Endothelial cell of umbilical vein (primary cell): ENCODE measurements at regions not wholly inside any gene's neighbourhood (a gene's known extent, or its start where the extent isn't known, plus 50 kb on each side); places are given as distances from the start of the nearest gene placed in this dataset.

Source experiments
- BruUV-seq: library from RNA; stranded (reverse); fragments of 400-500 nt; replicated peaks from 2 replicates; lab custom pipeline; 2021; lab: Mats Ljungman, UMichigan
- CTCF ChIA-PET: fragments of 300-600, 350-600 bp; sonication (Branson Sonifier 250); formaldehyde crosslinking; loops from one replicate; lab custom pipeline; 2021; ENCODE audit warnings: antibody characterized with exemption, inconsistent platforms; lab: Charles Lee
- POLR2A ChIA-PET: fragments of 300-600, 350-600 bp; sonication (Branson Sonifier 250); formaldehyde crosslinking; loops from one replicate; lab custom pipeline; 2021; ENCODE audit warnings: antibody characterized with exemption, inconsistent platforms; lab: Charles Lee
- DNase-seq: peaks from one replicate; pipeline ENCODE4 v3.0.0-alpha.2; 2011; ENCODE audit warnings: low read depth, low spot score
- FAIRE-seq: peaks from 2 replicates; lab custom pipeline; 2011; peaks lifted over from hg19 to GRCh38; lab: Jason Lieb, UNC
- H2AFZ ChIP-seq: 2 replicates; pipeline ENCODE4 v1.6.0; 2012; ENCODE audit warnings: low read depth, low read length, control low read depth, inconsistent platforms
- H3K27ac ChIP-seq: 2 replicates; pipeline ENCODE4 v1.5.1; 2011; ENCODE audit warnings: low read depth, mild to moderate bottlenecking, control low read depth, low read length, moderate library complexity; ENCODE audit not compliant: insufficient read depth
- H3K27me3 ChIP-seq, 2 experiments: 2 replicates each; pipeline versions ENCODE4 v1.6.0 to v1.6.1; 2011; ENCODE audit warnings: low read length in 2 of 2, mixed read lengths in 1 of 2; ENCODE audit not compliant: control insufficient read depth in 2 of 2, insufficient read depth in 2 of 2
- H3K36me3 ChIP-seq, 2 experiments: 2 replicates in 1 of 2; 3 replicates in 1 of 2; pipeline ENCODE4 v1.5.1; 2011; ENCODE audit warnings: low read length in 2 of 2, mild to moderate bottlenecking in 1 of 2, moderate library complexity in 1 of 2; ENCODE audit not compliant: control insufficient read depth in 2 of 2, insufficient read depth in 2 of 2; ENCODE audit errors: extremely low read depth in 1 of 2
- H3K4me1 ChIP-seq: 3 replicates; pipeline ENCODE4 v1.5.1; 2011; ENCODE audit warnings: mild to moderate bottlenecking, low read length; ENCODE audit not compliant: control insufficient read depth, insufficient read depth; ENCODE audit errors: extremely low read depth
- H3K4me2 ChIP-seq: 2 replicates; pipeline ENCODE4 v1.6.1; 2011; ENCODE audit warnings: low read length, control low read depth, mixed read lengths; ENCODE audit not compliant: insufficient read depth
- H3K4me3 ChIP-seq, 3 experiments: fragments of 200-600 bp in 1 of 3; sonication (generic), shearing (Covaris generic) in 1 of 3; replicated peaks in 1 of 3; 2 replicates each; pipeline ENCODE4 v1.5.1; 2011 to 2016; ENCODE audit warnings: control low read depth in 3 of 3, low read length in 3 of 3, mild to moderate bottlenecking in 2 of 3, inconsistent platforms in 1 of 3, low read depth in 1 of 3, moderate library complexity in 1 of 3; ENCODE audit not compliant: insufficient read depth in 1 of 3
- H3K79me2 ChIP-seq: 2 replicates; pipeline ENCODE4 v1.6.0; 2012; ENCODE audit warnings: low read length, inconsistent platforms; ENCODE audit not compliant: control insufficient read depth, insufficient read depth
- H3K9ac ChIP-seq: replicated peaks from 2 replicates; pipeline ENCODE3; 2011; ENCODE audit warnings: low read length, control low read depth; ENCODE audit not compliant: insufficient read depth; ENCODE audit errors: extremely low read depth
- H3K9me1 ChIP-seq: replicated peaks from 3 replicates; pipeline ENCODE4 v1.6.0; 2011; ENCODE audit warnings: mild to moderate bottlenecking, low read length; ENCODE audit not compliant: control insufficient read depth, insufficient read depth; ENCODE audit errors: extremely low read depth
- H3K9me3 ChIP-seq: replicated peaks from 2 replicates; pipeline ENCODE4 v1.5.1; 2012; ENCODE audit warnings: low read length, inconsistent platforms; ENCODE audit not compliant: control insufficient read depth, insufficient read depth
- H4K20me1 ChIP-seq: replicated peaks from 2 replicates; pipeline ENCODE3; 2011; ENCODE audit warnings: mild to moderate bottlenecking, low read length; ENCODE audit not compliant: control insufficient read depth, insufficient read depth; ENCODE audit errors: extremely low read depth
- CTCF ChIP-seq, 2 donors: IDR thresholded peaks; 1 replicate in 1 of 2; 2 replicates in 1 of 2; pipeline ENCODE4 v1.5.1; 2011; ENCODE audit warnings: low read length in 2 of 2, mild to moderate bottlenecking in 2 of 2, moderate library complexity in 2 of 2, control low read depth in 1 of 2, inconsistent platforms in 1 of 2, low read depth in 1 of 2; ENCODE audit not compliant: insufficient read depth in 1 of 2; ENCODE audit errors: extremely low read depth in 1 of 2
- FOS ChIP-seq: IDR thresholded peaks from 2 replicates; pipeline ENCODE4 v1.6.1; 2011; ENCODE audit warnings: mild to moderate bottlenecking, low read length, moderate library complexity, borderline replicate concordance; ENCODE audit not compliant: insufficient read depth
- GATA2 ChIP-seq: IDR thresholded peaks from 2 replicates; pipeline ENCODE4 v1.7.0; 2011; ENCODE audit warnings: low read depth, mild to moderate bottlenecking, moderate library complexity, mixed read lengths, low read length; ENCODE audit not compliant: insufficient read length, insufficient read depth
- JUN ChIP-seq: IDR thresholded peaks from 2 replicates; pipeline ENCODE4 v1.6.1; 2011; ENCODE audit warnings: borderline replicate concordance, low read depth; ENCODE audit not compliant: insufficient read length, insufficient read depth
- MAX ChIP-seq: IDR thresholded peaks from 2 replicates; pipeline ENCODE4 v1.6.1; 2011; ENCODE audit not compliant: insufficient read depth, insufficient read length
- MYC ChIP-seq: IDR thresholded peaks from one replicate; pipeline ENCODE4 v1.6.1; 2011; ENCODE audit warnings: mild to moderate bottlenecking, low read depth, low read length
- POLR2A ChIP-seq: IDR thresholded peaks from 2 replicates; pipeline ENCODE4 v1.6.1; 2012; ENCODE audit warnings: low read depth, mild to moderate bottlenecking, control low read depth, low read length
- POLR2AphosphoS5 ChIP-seq: IDR thresholded peaks from 2 replicates; pipeline ENCODE4 v1.6.1; 2012; ENCODE audit warnings: low read depth, mild to moderate bottlenecking, control low read depth, low read length, moderate library complexity; ENCODE audit not compliant: insufficient read depth
- dilution Hi-C: fragments of 300-500 bp; cut with MboI; formaldehyde crosslinking; loops from one replicate; pipeline ENCODE4 v1.15.0; 2019; ENCODE audit warnings: low sequenced_read_pairs; ENCODE audit not compliant: extremely low pct_ligation_motif_present
- intact Hi-C: fragments of 100-400 bp; cut with micrococcal nuclease; formaldehyde crosslinking; loops from one replicate; pipeline ENCODE4 v1.10.0; 2022

DNA sequence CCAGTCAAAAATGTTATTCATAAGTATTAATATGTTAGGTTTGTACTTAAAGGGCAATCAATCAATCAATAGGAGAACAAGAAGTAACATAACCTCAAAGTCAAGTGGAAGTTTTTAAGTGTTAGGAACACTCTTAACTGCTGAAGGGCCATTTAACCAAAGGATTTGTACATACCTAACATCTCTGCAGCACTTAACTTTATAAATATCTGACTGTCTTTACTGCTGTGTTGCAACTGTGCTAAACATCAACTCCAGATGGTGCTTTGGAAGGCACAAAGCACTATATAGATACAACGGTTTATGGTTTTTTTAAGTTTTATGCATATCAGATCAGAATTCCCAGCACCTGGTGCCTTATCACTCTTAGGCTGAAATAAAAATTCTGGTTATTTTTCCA is 604.9 kb upstream of the PTGER4 start:
- H3K9me1 ChIP-seq, result no peaks in the 10 kb centered on the region
- H4K20me1 ChIP-seq, result no peaks in the 10 kb centered on the region
- intact Hi-C loops, result no loop called here
- H3K9ac ChIP-seq, result no peak overlapping the region
- no peak overlapping the region for H3K4me3 ChIP-seq
- H3K4me1 ChIP-seq, result no peaks in the 10 kb centered on the region
- CTCF ChIA-PET, result no interaction called here
- H3K27ac ChIP-seq, result no peak overlapping the region
- H3K9me3 ChIP-seq, result no peaks in the 10 kb centered on the region
- no peaks in the 10 kb centered on the region for H3K36me3 ChIP-seq
- H3K27me3 ChIP-seq, result no peaks in the 10 kb centered on the region
- no peak overlapping the region for H3K4me2 ChIP-seq
- dilution Hi-C loops, result no loop called here
- FAIRE-seq (no peak), DNase-seq (peak; percentile 50)
- no TSS peak for BruUV-seq
- no peak for TF ChIP-seq POLR2AphosphoS5
- no peaks in the 10 kb centered on the region for H3K79me2 ChIP-seq
- no peak overlapping the region for H2AFZ ChIP-seq
- POLR2A ChIA-PET, result no interaction called here

DNA sequence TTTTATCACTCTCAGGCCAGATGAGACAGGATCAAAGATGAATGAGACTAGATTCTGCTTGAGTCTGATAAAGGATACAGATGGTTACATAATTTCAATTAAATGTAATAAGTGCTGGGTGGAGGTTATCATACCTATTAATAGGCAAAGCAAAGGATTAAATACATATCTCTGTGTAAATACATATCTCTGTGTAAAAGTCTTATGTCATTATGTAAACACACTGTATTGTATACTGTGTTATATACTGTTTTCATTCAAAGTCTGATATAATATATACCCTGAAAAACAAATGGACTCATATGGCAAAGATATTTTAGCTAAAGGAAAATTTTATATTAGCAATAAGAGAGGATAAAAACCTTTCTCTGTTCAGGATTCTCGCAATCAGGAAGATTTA is 605.8 kb upstream of the PTGER4 start:
- CTCF ChIA-PET, result no interaction called here
- Histone ChIP-seq H3K27ac (no peak overlapping the region), H3K79me2 (no peaks in the 10 kb centered on the region), H3K9ac (no peak overlapping the region), H3K9me1 (no peaks in the 10 kb centered on the region), H3K36me3 (no peaks in the 10 kb centered on the region), H3K4me2 (no peak overlapping the region), H2AFZ (no peak overlapping the region), H3K4me3 (no peak overlapping the region), H3K27me3 (no peaks in the 10 kb centered on the region), H3K9me3 (no peaks in the 10 kb centered on the region), H4K20me1 (no peaks in the 10 kb centered on the region), H3K4me1 (no peaks in the 10 kb centered on the region)
- BruUV-seq, result no TSS peak
- TF ChIP-seq CTCF (IDR thresholded peaks at IDR 0.05; ENCODE audit: extremely low read depth in 1 of 2, insufficient read depth in 1 of 2, low read depth in 1 of 2, low read length in 2 of 2) (no peak), POLR2AphosphoS5 (no peak), FOS (no peak), MAX (no peak), GATA2 (no peak), POLR2A (no peak), MYC (no peak), JUN (no peak)
- DNase-seq (no peak), FAIRE-seq (no peak)
- dilution Hi-C loops, result no loop called here
- POLR2A ChIA-PET, result no interaction called here
- intact Hi-C loops, result no loop called here
